Body of pancreas (tissue), 4 donors: ENCODE measurements at regions not wholly inside any gene's neighbourhood (a gene's known extent, or its start where the extent isn't known, plus 50 kb on each side); places are given as distances from the start of the nearest gene placed in this dataset.

Experiments used
- ATAC-seq: fragments of 150-250 bp; one replicate; pipeline ENCODE4 v1.9.1; 2016
- DNase-seq, 4 donors: peaks; one replicate each; pipeline ENCODE4 v3.0.0-alpha.2; 2019
- H3K27ac ChIP-seq, 4 donors: fragments of 200-600 bp; sonication (generic); 1 replicate in 3 of 4; 2 replicates in 1 of 4; pipeline versions ENCODE4 v1.5.1 to v1.6.1; 2016 to 2019; ENCODE audit warnings: mild to moderate bottlenecking in 1 of 4, mixed read lengths in 1 of 4, moderate library complexity in 1 of 4
- H3K27me3 ChIP-seq, 2 donors: fragments of 200-600 bp; sonication (generic); one replicate each; pipeline ENCODE4 v1.6.0; 2016; ENCODE audit warnings: mild to moderate bottlenecking in 1 of 2
- H3K36me3 ChIP-seq, 2 donors: fragments of 200-600 bp; sonication (generic); replicated peaks in 1 of 2; 2 replicates each; pipeline ENCODE4 v1.5.1; 2016; ENCODE audit warnings: low read depth in 2 of 2; ENCODE audit not compliant: insufficient read depth in 1 of 2
- H3K4me1 ChIP-seq: fragments of 200-600 bp; sonication (generic); one replicate; pipeline ENCODE4 v1.6.0; 2016
- H3K4me3 ChIP-seq, 2 donors: fragments of 200-600 bp; sonication (generic); 1 replicate in 1 of 2; 2 replicates in 1 of 2; pipeline ENCODE4 v1.5.1; 2016 to 2019
- H3K9me3 ChIP-seq, 3 donors: fragments of 200-600 bp; sonication (generic); 1 replicate in 2 of 3; 2 replicates in 1 of 3; pipeline ENCODE4 v1.5.1; 2016
- CTCF ChIP-seq, 7 experiments: fragments of 450-650 bp in 4 of 7; fragments of 200-600 bp in 3 of 7; sonication (generic) in 3 of 7; IDR thresholded peaks; one replicate each; pipeline ENCODE4 v1.5.1; 2016 to 2019; ENCODE audit warnings: antibody characterized with exemption in 7 of 7
- POLR2A ChIP-seq, 3 donors: fragments of 450-650 bp; IDR thresholded peaks; one replicate each; pipeline ENCODE4 v1.6.1; 2016; ENCODE audit warnings: antibody characterized with exemption in 3 of 3, mild to moderate bottlenecking in 2 of 3
- WGBS, 2 donors: methylation state at CpG; one replicate each; pipeline ENCODE4 v1.1.5; 2017; 5-methylcytosine and 5-hydroxymethylcytosine counted together
- intact Hi-C: fragments of 100-400 bp; cut with DNase I; formaldehyde crosslinking; loops from one replicate; pipeline ENCODE4 v1.15.1; 2023

- WGBS, 2 donors = 76 to 83% methylated on average over 2 of the region's 2 CpGs
- intact Hi-C loops = no loop called here
- Histone ChIP-seq H3K27ac (no peak overlapping the region), H3K4me1 (no peaks in the 10 kb centered on the region), H3K4me3 (no peak overlapping the region), H3K9me3 (no peaks in the 10 kb centered on the region), H3K36me3 (no peaks in the 10 kb centered on the region), H3K27me3 (no peaks in the 10 kb centered on the region)
- no peak for ATAC-seq
- TF ChIP-seq CTCF (IDR thresholded peaks at IDR 0.05) (no peak), POLR2A (IDR thresholded peaks at IDR 0.05) (no peak)
- DNase-seq = no peak
Observed at GRCh38 chr12:31216479-31216878, 109.5 kb downstream of the SINHCAF start.

- DNase-seq (no peak), ATAC-seq (no peak)
- H3K9me3 ChIP-seq = no peaks in the 10 kb centered on the region
- H3K27me3 ChIP-seq = no peaks in the 10 kb centered on the region
- H3K27ac ChIP-seq = no peak overlapping the region
- 67 to 71% methylated on average over 15 to 19 of the region's 19 CpGs for WGBS, 2 donors
- TF ChIP-seq POLR2A (IDR thresholded peaks at IDR 0.05) (no peak), CTCF (IDR thresholded peaks at IDR 0.05) (no peak)
- intact Hi-C loops = no loop called here
- H3K36me3 ChIP-seq = no peaks in the 10 kb centered on the region
- H3K4me3 ChIP-seq = no peak overlapping the region
- no peaks in the 10 kb centered on the region for H3K4me1 ChIP-seq
Observed at GRCh38 chr12:31217356-31218130, 108.4 kb downstream of the SINHCAF start.

- TF ChIP-seq CTCF (IDR thresholded peaks at IDR 0.05) (no peak), POLR2A (IDR thresholded peaks at IDR 0.05) (no peak)
- DNase-seq (no peak), ATAC-seq (no peak)
- WGBS, 2 donors = 62 to 67% methylated on average over 9 of the region's 9 CpGs
- intact Hi-C loops = no loop called here
- no peaks in the 10 kb centered on the region for H3K4me1 ChIP-seq
- H3K27ac ChIP-seq = no peak overlapping the region
- no peaks in the 10 kb centered on the region for H3K36me3 ChIP-seq
- no peak overlapping the region for H3K4me3 ChIP-seq
- H3K9me3 ChIP-seq = no peaks in the 10 kb centered on the region
- no peaks in the 10 kb centered on the region for H3K27me3 ChIP-seq
Observed at GRCh38 chr12:31218203-31219025, 107.5 kb downstream of the SINHCAF start.

GRCh38 chr12:31219521-31219920 is 106.4 kb downstream of the SINHCAF start:
- ATAC-seq (no peak), DNase-seq (no peak)
- intact Hi-C loops = no loop called here
- no peak for TF ChIP-seq CTCF (IDR thresholded peaks at IDR 0.05)
- TF ChIP-seq POLR2A (IDR thresholded peaks at IDR 0.05) = no peak
- Histone ChIP-seq H3K4me3 (no peak overlapping the region), H3K36me3 (no peaks in the 10 kb centered on the region), H3K27ac (no peak overlapping the region), H3K4me1 (no peaks in the 10 kb centered on the region), H3K9me3 (no peaks in the 10 kb centered on the region), H3K27me3 (no peaks in the 10 kb centered on the region)
- 95 to 98% methylated on average over 5 to 8 of the region's 9 CpGs for WGBS, 2 donors
